SJCRH30 (cell line): ENCODE measurements at regions not wholly inside any gene's neighbourhood (a gene's known extent, or its start where the extent isn't known, plus 50 kb on each side); places are given as distances from the start of the nearest gene placed in this dataset.
A peak's percentile ranks its signal among the peaks of the same experiment; 100 is the strongest.

Experiments
- DNase-seq, 2 experiments: peaks; one replicate each; pipeline ENCODE4 v3.0.0-alpha.2; 2015 to 2020
- H3K27ac ChIP-seq: fragments of 250-450 bp; sonication (Bioruptor Pico); 2 replicates; pipeline ENCODE4 v1.5.1; 2020; ENCODE audit warnings: mild to moderate bottlenecking, moderate library complexity
- H3K27me3 ChIP-seq: fragments of 250-450 bp; sonication (Bioruptor Pico); 2 replicates; pipeline ENCODE4 v1.5.1; 2020; ENCODE audit warnings: mild to moderate bottlenecking, moderate library complexity
- H3K36me3 ChIP-seq: fragments of 250-450 bp; sonication (Bioruptor Pico); 2 replicates; pipeline ENCODE4 v1.5.1; 2020; ENCODE audit warnings: mild to moderate bottlenecking, moderate library complexity
- H3K4me1 ChIP-seq: fragments of 250-450 bp; sonication (Bioruptor Pico); 2 replicates; pipeline ENCODE4 v1.5.1; 2020; ENCODE audit warnings: mild to moderate bottlenecking, moderate library complexity
- H3K4me3 ChIP-seq: fragments of 250-450 bp; sonication (Bioruptor Pico); 2 replicates; pipeline ENCODE4 v1.5.1; 2020; ENCODE audit warnings: mild to moderate bottlenecking, moderate library complexity
- H3K9me3 ChIP-seq: fragments of 250-450 bp; sonication (Bioruptor Pico); replicated peaks from 2 replicates; pipeline ENCODE4 v1.5.1; 2020; ENCODE audit warnings: mild to moderate bottlenecking, moderate library complexity

DNA sequence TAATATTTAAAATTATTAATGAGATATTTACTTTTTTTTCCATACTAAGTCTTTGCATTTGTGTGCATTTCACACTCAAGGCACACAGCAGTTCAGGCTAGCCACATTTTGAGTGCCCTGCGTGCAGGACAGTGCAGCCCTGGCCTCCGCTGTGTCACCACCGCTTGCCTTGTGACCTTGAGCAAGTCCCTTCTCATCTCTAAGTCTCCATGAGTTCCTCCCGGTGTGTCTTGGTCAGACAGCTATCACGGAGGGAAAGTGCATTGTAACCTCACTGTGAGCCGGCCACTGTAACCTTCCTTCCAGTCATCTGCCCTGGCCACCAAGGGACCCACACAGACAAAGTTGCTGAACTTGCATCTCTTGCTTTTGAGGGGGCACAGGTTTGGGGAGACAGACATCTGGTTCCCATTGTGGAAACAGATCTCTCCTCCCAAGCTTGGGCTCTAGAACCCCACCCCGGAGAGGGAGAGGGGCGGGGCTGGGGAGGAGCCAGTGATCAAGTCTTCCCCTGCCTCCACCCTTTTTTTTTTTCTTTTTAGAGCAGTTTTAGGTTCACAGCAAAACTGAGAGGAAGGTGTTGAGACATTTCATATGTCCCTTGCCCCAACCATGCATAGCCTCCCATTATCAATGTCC, 96.8 kb downstream of the C9orf50 start:
- DNase-seq, result no peak
- H3K4me1 ChIP-seq, result no peaks in the 10 kb centered on the region
- no peak overlapping the region for H3K27ac ChIP-seq
- no peaks in the 10 kb centered on the region for H3K36me3 ChIP-seq
- no peak overlapping the region for H3K4me3 ChIP-seq
- H3K9me3 ChIP-seq, result no peaks in the 10 kb centered on the region
- H3K27me3 ChIP-seq, result no peaks in the 10 kb centered on the region

DNA sequence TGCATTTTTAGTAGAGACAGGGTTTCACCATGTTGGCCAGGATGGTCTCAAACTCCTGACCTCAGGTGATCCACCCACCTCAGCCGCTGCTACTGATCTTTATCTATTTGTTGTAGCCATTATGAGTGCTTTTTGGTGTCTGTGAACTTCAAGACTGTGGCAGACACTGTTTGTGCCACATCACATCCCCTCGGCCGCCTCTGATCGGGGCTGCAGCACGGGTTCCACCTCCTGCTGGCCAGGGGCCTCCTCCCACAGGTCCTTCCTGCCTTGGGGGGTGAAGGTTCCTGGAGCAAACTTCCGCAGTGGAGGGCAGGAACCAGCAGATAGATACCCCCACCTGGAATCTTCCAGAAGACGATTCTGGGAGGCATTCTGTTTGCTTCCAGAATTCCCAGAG, 98.5 kb downstream of the C9orf50 start:
- H3K9me3 ChIP-seq, result no peaks in the 10 kb centered on the region
- H3K36me3 ChIP-seq, result no peaks in the 10 kb centered on the region
- no peak for DNase-seq
- no peak overlapping the region for H3K4me3 ChIP-seq
- no peaks in the 10 kb centered on the region for H3K4me1 ChIP-seq
- no peak overlapping the region for H3K27ac ChIP-seq
- H3K27me3 ChIP-seq, result no peaks in the 10 kb centered on the region

DNA sequence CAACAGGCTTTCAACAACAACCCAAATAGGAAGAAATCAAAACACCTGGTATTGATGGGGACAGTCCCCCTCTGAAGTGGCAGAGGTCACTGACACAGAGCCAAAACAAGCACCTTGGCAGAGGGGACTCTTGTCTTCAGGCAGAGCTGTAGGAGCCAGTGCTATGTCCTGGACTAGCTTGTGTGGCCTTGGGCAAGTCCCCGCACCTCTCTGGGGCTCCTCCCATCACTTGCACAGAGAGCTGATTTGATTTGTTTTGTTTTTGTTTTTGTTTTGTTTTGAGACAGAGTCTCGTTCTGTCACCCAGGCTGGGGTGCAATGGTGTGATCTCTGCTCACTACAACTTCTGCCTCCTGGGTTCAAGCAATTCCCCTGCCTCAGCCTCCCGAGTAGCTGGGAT, 100.8 kb downstream of the C9orf50 start:
- Histone ChIP-seq H3K27ac (no peak overlapping the region), H3K27me3 (no peaks in the 10 kb centered on the region), H3K9me3 (no peaks in the 10 kb centered on the region; the same call in 1 of the 2 replicates), H3K4me1 (no peaks in the 10 kb centered on the region), H3K4me3 (no peak overlapping the region), H3K36me3 (no peaks in the 10 kb centered on the region)
- DNase-seq, result no peak

DNA sequence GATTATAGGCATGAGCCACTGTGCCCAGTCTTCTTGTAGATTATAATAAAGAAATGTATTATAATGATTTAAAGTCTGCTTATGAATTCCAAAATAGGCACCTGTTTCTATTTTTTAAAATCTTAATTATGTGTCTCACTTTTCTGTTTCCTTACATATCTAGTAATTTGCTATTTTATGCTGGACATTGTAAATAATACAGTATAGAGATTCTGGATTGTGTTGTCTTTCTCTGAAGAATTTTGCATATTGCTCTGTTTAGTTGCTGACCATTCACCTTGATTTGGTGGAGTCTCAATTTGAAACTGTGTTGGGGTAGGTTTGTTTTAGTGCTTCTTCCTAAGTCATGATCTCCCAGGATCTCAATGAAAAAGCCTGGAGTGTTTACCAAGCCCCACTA, 102.8 kb downstream of the C9orf50 start:
- no peaks in the 10 kb centered on the region for H3K27me3 ChIP-seq
- no peaks in the 10 kb centered on the region for H3K36me3 ChIP-seq
- H3K27ac ChIP-seq, result no peak overlapping the region
- H3K4me3 ChIP-seq, result no peak overlapping the region
- no peak for DNase-seq
- peaks cover 6% of the 10 kb centered on the region for H3K9me3 ChIP-seq
- H3K4me1 ChIP-seq, result no peaks in the 10 kb centered on the region

DNA sequence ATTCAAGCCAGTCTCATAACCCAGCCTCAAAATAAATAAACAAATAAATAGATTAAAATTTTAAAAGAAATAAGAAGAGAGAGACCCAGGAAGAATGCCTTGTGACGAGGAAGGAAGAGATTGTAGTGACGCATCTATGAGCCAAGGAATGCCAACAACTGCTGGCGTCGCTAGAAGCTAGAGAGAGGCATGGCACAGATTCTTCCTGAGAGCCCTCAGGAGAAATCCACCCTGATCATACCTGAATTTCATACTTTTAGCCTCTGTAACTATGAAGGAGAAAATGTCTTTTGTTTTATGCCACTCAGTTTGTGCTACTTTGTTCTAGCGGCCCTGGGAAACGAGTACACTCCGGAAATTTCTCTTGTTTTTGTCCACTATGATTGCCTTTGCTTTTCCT, 103.9 kb downstream of the C9orf50 start:
- no peak overlapping the region for H3K27ac ChIP-seq
- H3K27me3 ChIP-seq, result no peaks in the 10 kb centered on the region
- no peaks in the 10 kb centered on the region for H3K36me3 ChIP-seq

DNA sequence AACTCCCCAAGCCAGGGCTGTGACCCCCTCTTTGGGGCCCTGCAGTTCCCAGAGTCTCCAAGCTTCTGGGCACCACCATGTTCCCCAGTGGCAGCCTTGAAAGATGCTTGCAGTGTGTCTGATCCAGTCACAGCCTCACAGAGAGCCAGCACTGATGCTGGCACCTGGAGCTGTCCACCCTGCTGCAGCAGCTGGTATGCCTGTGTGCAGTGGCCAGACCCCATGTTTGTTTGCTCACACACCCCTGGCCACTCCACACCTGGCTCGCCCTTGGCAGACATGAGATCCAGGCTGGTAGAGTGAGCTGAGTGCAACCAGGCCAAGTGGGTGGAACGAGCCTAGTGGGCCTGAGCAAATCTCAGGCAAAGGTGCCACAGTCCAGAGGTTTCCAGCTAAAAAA, 106.0 kb downstream of the C9orf50 start:
- Histone ChIP-seq H3K4me3 (no peak overlapping the region), H3K27me3 (no peaks in the 10 kb centered on the region), H3K4me1 (no peaks in the 10 kb centered on the region), H3K27ac (no peak overlapping the region), H3K36me3 (no peaks in the 10 kb centered on the region), H3K9me3 (peaks cover 6% of the 10 kb centered on the region)
- DNase-seq, result no peak

More for the DNA sequence above, 103.9 kb downstream of the C9orf50 start:
- DNase-seq, result no peak
- Histone ChIP-seq H3K4me3 (no peak overlapping the region), H3K9me3 (peaks cover 6% of the 10 kb centered on the region), H3K4me1 (no peaks in the 10 kb centered on the region)

- H3K4me3 ChIP-seq, result no peak overlapping the region
- peaks cover 6% of the 10 kb centered on the region for H3K9me3 ChIP-seq
- no peaks in the 10 kb centered on the region for H3K27me3 ChIP-seq
- no peaks in the 10 kb centered on the region for H3K36me3 ChIP-seq
- no peak for DNase-seq
- H3K27ac ChIP-seq, result no peak overlapping the region
- no peaks in the 10 kb centered on the region for H3K4me1 ChIP-seq
Measured at GRCh38 chr9:129514497-129514867, 106.4 kb downstream of the C9orf50 start.

GRCh38 chr9:129513856-129514496, 106.9 kb downstream of the C9orf50 start:
- DNase-seq, result no peak
- Histone ChIP-seq H3K4me3 (no peak overlapping the region), H3K27me3 (no peaks in the 10 kb centered on the region), H3K27ac (no peak overlapping the region), H3K9me3 (peaks cover 6% of the 10 kb centered on the region), H3K36me3 (no peaks in the 10 kb centered on the region), H3K4me1 (no peaks in the 10 kb centered on the region)

DNA sequence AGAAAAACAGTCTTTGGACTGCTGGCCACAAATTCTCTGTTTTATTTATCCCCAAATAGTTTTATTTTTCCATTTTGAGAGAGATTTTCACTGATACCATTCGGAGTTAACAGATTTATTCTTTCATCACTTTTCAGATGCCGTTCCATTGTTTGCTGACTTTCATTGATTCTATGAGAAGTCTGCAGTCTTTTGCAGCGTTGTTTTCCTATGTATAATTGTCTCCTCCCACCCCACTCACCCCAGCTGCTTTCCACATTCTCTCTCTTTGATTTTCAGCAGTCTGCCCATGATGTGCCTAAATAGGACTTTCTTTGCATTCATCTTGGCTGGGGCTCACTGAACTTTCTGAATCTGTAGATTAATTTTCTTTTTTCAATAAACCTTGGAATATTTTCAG, 107.6 kb downstream of the C9orf50 start:
- Histone ChIP-seq H3K9me3 (peaks cover 6% of the 10 kb centered on the region), H3K4me1 (no peaks in the 10 kb centered on the region), H3K4me3 (no peak overlapping the region), H3K27me3 (no peaks in the 10 kb centered on the region), H3K27ac (no peak overlapping the region), H3K36me3 (no peaks in the 10 kb centered on the region)
- no peak for DNase-seq

DNA sequence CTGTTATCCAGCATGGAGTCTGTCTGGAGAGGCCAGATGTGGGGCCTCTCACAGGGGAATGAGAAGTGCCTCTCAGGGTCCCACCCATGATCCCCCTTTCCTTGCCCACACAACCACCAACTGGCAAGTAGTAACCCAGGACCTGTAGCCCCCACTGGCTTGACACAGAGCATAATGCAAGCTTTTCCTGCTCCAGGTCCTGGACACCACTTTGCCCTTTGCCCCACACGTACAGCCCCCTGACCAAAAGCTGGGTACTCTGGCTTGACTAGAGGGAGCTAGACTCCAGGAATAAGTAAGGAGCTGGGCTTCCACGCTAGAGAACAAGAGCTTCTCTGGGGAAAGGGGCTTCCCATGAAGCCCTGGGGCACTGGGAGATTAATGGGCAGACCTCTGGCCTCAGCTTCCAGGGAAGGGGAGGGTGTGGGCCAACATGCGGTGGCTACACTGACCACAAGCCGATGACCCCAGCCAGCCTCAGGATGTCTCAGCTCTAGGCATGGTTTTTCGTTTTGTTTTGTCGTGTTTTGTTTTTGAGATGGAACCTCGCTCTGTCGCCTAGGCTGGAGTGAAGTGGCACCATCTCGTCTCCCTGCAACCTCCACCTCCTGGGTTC, 109.5 kb downstream of the C9orf50 start:
- no peak for DNase-seq
- Histone ChIP-seq H3K4me1 (peaks cover 8% of the 10 kb centered on the region; the same call in 1 of the 2 replicates), H3K36me3 (no peaks in the 10 kb centered on the region), H3K9me3 (peaks cover 6% of the 10 kb centered on the region), H3K4me3 (no peak overlapping the region), H3K27ac (no peak overlapping the region), H3K27me3 (no peaks in the 10 kb centered on the region)

DNA sequence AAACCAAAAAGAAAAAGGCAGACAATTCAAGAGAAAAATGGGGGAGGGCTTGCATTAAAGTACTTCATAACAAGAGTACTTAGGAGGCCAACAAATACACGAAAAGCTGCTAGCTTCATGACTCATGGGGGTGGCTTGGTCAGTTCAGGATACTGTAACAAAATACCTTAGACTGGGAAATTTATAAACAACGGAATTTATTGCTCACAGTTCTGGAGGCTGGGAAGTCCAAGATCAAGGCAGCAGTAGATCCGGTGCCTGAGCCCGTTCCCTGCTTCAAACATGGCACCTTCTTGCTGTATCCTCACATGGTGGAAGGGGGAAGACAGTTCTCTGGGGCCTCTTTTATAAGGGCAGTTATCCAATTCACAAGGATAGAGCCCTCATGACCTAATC, 111.4 kb downstream of the C9orf50 start:
- no peak overlapping the region for H3K27ac ChIP-seq

DNA sequence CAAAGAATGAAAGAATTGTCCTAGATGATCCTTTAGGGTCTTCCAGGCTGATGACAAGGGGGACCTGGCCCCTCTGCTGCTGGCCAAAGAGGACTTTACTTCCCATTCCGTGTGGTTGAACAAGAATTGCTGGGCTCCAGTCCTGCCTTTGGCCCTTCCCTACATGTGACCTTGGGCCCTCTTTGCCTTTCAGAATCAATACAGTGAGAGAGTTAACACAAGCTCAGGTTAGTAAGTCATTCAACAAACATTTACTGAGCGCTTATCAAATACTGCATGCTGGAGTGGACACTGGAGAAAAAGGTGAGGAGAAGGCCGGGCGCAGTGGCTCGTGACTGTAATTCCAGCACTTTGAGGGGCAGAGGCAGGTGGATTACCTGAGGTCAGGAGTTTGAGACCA, 113.1 kb downstream of the C9orf50 start:
- no peak for DNase-seq
- Histone ChIP-seq H3K27ac (no peak overlapping the region), H3K9me3 (no peaks in the 10 kb centered on the region), H3K27me3 (no peaks in the 10 kb centered on the region), H3K4me3 (no peak overlapping the region), H3K4me1 (peaks cover 8% of the 10 kb centered on the region; the same call in 1 of the 2 replicates), H3K36me3 (no peaks in the 10 kb centered on the region)

More for the DNA sequence above, 111.4 kb downstream of the C9orf50 start:
- Histone ChIP-seq H3K36me3 (no peaks in the 10 kb centered on the region), H3K4me3 (no peak overlapping the region), H3K27me3 (no peaks in the 10 kb centered on the region), H3K4me1 (peaks cover 8% of the 10 kb centered on the region; the same call in 1 of the 2 replicates), H3K9me3 (peaks cover 6% of the 10 kb centered on the region)
- DNase-seq, result no peak

DNA sequence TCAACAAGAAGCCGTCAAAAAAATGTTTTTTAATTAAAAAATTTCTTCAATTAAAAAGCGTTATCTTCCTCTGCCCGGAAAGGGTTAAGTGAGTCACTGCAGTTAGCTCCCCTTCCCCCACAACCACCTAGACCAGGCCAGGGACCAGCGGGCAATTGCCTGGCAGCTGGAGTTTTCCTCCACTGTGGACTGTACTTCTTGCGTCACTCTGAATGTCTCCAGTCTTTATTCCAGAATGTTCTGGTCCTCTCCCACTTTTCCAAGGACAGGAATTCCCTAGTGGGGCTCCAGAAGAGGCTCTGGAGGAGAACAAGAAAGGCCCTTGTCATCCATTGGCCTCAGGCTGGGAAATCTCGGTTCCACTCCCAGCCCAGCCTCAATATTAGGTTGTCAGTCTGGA, 114.0 kb downstream of the C9orf50 start:
- H3K36me3 ChIP-seq, result no peaks in the 10 kb centered on the region
- H3K9me3 ChIP-seq, result no peaks in the 10 kb centered on the region
- H3K4me1 ChIP-seq, result peaks cover 8% of the 10 kb centered on the region; the same call in 1 of the 2 replicates
- H3K4me3 ChIP-seq, result no peak overlapping the region
- peak in 1 of 2 experiments; percentile 45 for DNase-seq
- H3K27ac ChIP-seq, result no peak overlapping the region
- H3K27me3 ChIP-seq, result no peaks in the 10 kb centered on the region

- Histone ChIP-seq H3K4me3 (no peak overlapping the region), H3K4me1 (peaks cover 8% of the 10 kb centered on the region; the same call in 1 of the 2 replicates), H3K36me3 (no peaks in the 10 kb centered on the region), H3K27ac (no peak overlapping the region), H3K9me3 (no peaks in the 10 kb centered on the region), H3K27me3 (no peaks in the 10 kb centered on the region)
- no peak for DNase-seq
Measured at GRCh38 chr9:129506041-129506440, 114.9 kb downstream of the C9orf50 start.

- Histone ChIP-seq H3K9me3 (no peaks in the 10 kb centered on the region), H3K36me3 (no peaks in the 10 kb centered on the region), H3K27ac (no peak overlapping the region), H3K4me1 (peaks cover 8% of the 10 kb centered on the region; the same call in 1 of the 2 replicates), H3K4me3 (no peak overlapping the region), H3K27me3 (no peaks in the 10 kb centered on the region)
- no peak for DNase-seq
Measured at GRCh38 chr9:129505270-129505902, 115.5 kb downstream of the C9orf50 start.
